ENCODE measurements at regions not wholly inside any gene's neighbourhood (a gene's known extent, or its start where the extent isn't known, plus 50 kb on each side); places are given as distances from the start of the nearest gene placed in this dataset.

- WGBS, 4 donors = 36 to 45% (median 42%) methylated on average over 20 of the region's 20 CpGs
- peak overlapping the region in 1 of 4 donors; percentile 25 for H3K4me3 ChIP-seq
- H3K36me3 ChIP-seq (replicated peaks in 1 of 2) = no peaks in the 10 kb centered on the region
- intact Hi-C loops (cut with DNase I) = no loop called here
- peaks cover 12 to 20% of the 10 kb centered on the region in 2 donors for H3K4me1 ChIP-seq (replicated peaks in 1 of 2)
- no peaks in the 10 kb centered on the region for H3K9me3 ChIP-seq (replicated peaks in 1 of 3)
- peak; percentile 32 to 84 (median 71) for DNase-seq
- no peaks in the 10 kb centered on the region for H3K27me3 ChIP-seq
- peak overlapping the region in 4 of 5 donors; percentile 45 to 94 (median 66) for H3K27ac ChIP-seq
- TF ChIP-seq POLR2A (IDR thresholded peaks at IDR 0.05) = peak in 1 of 2 donors; percentile 18
- no peak for TF ChIP-seq CTCF (IDR thresholded peaks at IDR 0.05)
Observed at GRCh38 chr2:207334624-207335371, 169.1 kb upstream of the KLF7 start.

GRCh38 chr2:207337234-207338219 is 171.8 kb upstream of the KLF7 start:
- no peaks in the 10 kb centered on the region for H3K9me3 ChIP-seq (replicated peaks in 1 of 3)
- H3K36me3 ChIP-seq (replicated peaks in 1 of 2) = no peaks in the 10 kb centered on the region
- peaks cover 0 to 12% of the 10 kb centered on the region in 2 donors for H3K4me1 ChIP-seq (replicated peaks in 1 of 2)
- peak overlapping the region in 2 of 5 donors; percentile 10 to 53 for H3K27ac ChIP-seq
- no peak for DNase-seq
- peak overlapping the region in 1 of 4 donors; percentile 5 for H3K4me3 ChIP-seq
- no peak for TF ChIP-seq POLR2A (IDR thresholded peaks at IDR 0.05)
- no peak for TF ChIP-seq CTCF (IDR thresholded peaks at IDR 0.05)
- 73 to 83% (median 80%) methylated on average over 6 of the region's 6 CpGs for WGBS, 4 donors
- no peaks in the 10 kb centered on the region for H3K27me3 ChIP-seq
- intact Hi-C loops (cut with DNase I) = no loop called here

- Histone ChIP-seq H3K4me3 (no peak overlapping the region), H3K27ac (no peak overlapping the region), H3K4me1 (replicated peaks in 1 of 2) (peaks cover 0 to 12% of the 10 kb centered on the region in 2 donors), H3K36me3 (replicated peaks in 1 of 2) (no peaks in the 10 kb centered on the region), H3K27me3 (no peaks in the 10 kb centered on the region), H3K9me3 (replicated peaks in 1 of 3) (no peaks in the 10 kb centered on the region)
- TF ChIP-seq POLR2A (IDR thresholded peaks at IDR 0.05) (no peak), CTCF (IDR thresholded peaks at IDR 0.05) (no peak)
- WGBS, 4 donors = 84 to 88% (median 85%) methylated on average over 3 of the region's 3 CpGs
- DNase-seq = no peak
- intact Hi-C loops (cut with DNase I) = no loop called here
Observed at GRCh38 chr2:207338220-207338607, 172.5 kb upstream of the KLF7 start.

GRCh38 chr2:207338610-207339009 is 172.9 kb upstream of the KLF7 start:
- no peaks in the 10 kb centered on the region for H3K36me3 ChIP-seq (replicated peaks in 1 of 2)
- no peaks in the 10 kb centered on the region for H3K27me3 ChIP-seq
- H3K9me3 ChIP-seq (replicated peaks in 1 of 3) = no peaks in the 10 kb centered on the region
- no peak overlapping the region for H3K27ac ChIP-seq
- TF ChIP-seq CTCF (IDR thresholded peaks at IDR 0.05) (no peak), POLR2A (IDR thresholded peaks at IDR 0.05) (no peak)
- WGBS, 4 donors = 52 to 64% (median 60%) methylated on average over 3 of the region's 3 CpGs
- intact Hi-C loops (cut with DNase I) = no loop called here
- peaks cover 0 to 12% of the 10 kb centered on the region in 2 donors for H3K4me1 ChIP-seq (replicated peaks in 1 of 2)
- no peak for DNase-seq
- no peak overlapping the region for H3K4me3 ChIP-seq

Data from adrenal gland (tissue), 9 donors.